Skeletal muscle satellite cell (primary cell): ENCODE measurements at regions not wholly inside any gene's neighbourhood (a gene's known extent, or its start where the extent isn't known, plus 50 kb on each side); places are given as distances from the start of the nearest gene placed in this dataset.

ENCODE experiments used
- H3K27me3 ChIP-seq: 2 replicates; pipeline ENCODE4 v1.7.0; 2013; ENCODE audit warnings: low read length; ENCODE audit not compliant: control insufficient read depth, insufficient read depth
- H3K36me3 ChIP-seq: 2 replicates; pipeline ENCODE4 v1.7.0; 2013; ENCODE audit warnings: mild to moderate bottlenecking, control low read depth, low read length; ENCODE audit not compliant: insufficient read depth
- H3K4me1 ChIP-seq: 2 replicates; pipeline ENCODE4 v1.7.0; 2013; ENCODE audit warnings: low read length; ENCODE audit not compliant: control insufficient read depth, insufficient read depth
- H3K4me2 ChIP-seq: 2 replicates; pipeline ENCODE4 v1.7.0; 2013; ENCODE audit warnings: mild to moderate bottlenecking, low read length
- H3K4me3 ChIP-seq: 2 replicates; pipeline ENCODE4 v1.7.0; 2013; ENCODE audit warnings: low read length
- H3K9ac ChIP-seq: 2 replicates; pipeline ENCODE4 v1.7.0; 2013; ENCODE audit warnings: mild to moderate bottlenecking, low read depth, low read length, moderate library complexity
- H3K9me3 ChIP-seq: replicated peaks from 2 replicates; pipeline ENCODE4 v1.7.0; 2013; ENCODE audit warnings: mild to moderate bottlenecking, control low read depth, low read length

DNA sequence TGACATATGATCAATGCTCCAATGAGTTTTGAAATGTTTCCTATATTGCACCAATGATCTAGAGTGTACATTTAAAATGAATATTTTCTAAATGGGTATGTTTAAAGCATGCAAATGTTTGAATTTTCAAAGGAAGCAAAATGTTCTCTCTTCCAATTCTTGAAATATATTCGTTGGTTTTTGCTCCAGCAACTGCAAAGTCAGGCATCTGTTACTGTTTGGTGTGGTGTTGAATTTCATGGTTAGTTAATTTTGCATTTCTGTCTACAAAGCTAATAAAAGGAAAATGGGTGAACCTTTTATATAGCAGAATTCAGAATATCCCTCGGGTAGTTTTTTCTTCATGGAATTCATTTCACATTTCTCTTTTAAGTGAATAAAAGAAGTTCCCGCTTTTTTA lies 1018.3 kb downstream of the GRIK2 start:
- H3K9ac ChIP-seq, result no peak overlapping the region
- no peaks in the 10 kb centered on the region for H3K27me3 ChIP-seq
- no peaks in the 10 kb centered on the region for H3K4me1 ChIP-seq
- peaks cover 6% of the 10 kb centered on the region for H3K9me3 ChIP-seq
- H3K4me2 ChIP-seq, result no peak overlapping the region
- H3K4me3 ChIP-seq, result no peak overlapping the region
- H3K36me3 ChIP-seq, result no peaks in the 10 kb centered on the region

DNA sequence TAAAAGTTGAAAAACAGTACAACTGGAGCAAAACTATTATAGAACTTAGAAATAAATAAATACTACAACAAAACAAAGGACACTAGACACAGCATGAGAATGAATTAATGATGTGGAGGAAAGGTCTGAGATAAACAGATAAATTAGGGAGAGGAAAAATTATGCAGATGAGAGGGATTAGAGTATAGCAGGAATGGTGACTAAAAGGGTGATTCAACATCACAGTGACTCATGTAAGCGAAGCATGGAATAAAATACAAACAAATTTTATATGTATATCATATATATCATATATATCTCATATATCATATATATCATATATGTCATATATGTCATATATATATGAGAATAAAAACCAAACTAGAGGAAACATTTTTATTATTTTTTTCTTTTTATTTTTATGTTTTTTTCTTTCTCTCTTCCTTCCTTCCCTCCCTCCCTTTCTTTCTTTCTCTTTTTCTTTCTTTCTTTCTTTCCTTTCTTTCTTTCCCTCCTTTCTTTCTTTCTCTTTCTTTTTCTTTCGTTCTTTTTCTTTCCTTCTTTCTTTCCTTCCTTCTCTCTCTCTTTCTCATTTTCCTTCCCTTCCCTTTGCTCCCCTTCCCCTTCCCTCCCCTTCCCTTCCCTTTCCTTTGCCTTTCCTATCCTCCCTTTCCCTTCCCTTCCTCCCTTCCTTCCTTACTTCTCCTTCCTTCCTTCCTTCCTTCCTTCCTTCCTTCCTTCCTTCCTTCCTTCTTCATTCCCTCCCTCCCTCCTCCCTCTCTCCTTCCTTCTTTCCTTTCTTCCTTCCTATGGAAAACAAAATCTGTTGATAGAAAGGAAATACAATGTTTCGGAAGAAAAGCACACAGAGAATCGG lies 1014.6 kb downstream of the GRIK2 start:
- H3K4me3 ChIP-seq, result no peak overlapping the region
- H3K9me3 ChIP-seq, result peaks cover 2% of the 10 kb centered on the region
- no peaks in the 10 kb centered on the region for H3K27me3 ChIP-seq
- H3K9ac ChIP-seq, result no peak overlapping the region
- H3K4me1 ChIP-seq, result no peaks in the 10 kb centered on the region
- H3K4me2 ChIP-seq, result no peak overlapping the region
- H3K36me3 ChIP-seq, result no peaks in the 10 kb centered on the region

DNA sequence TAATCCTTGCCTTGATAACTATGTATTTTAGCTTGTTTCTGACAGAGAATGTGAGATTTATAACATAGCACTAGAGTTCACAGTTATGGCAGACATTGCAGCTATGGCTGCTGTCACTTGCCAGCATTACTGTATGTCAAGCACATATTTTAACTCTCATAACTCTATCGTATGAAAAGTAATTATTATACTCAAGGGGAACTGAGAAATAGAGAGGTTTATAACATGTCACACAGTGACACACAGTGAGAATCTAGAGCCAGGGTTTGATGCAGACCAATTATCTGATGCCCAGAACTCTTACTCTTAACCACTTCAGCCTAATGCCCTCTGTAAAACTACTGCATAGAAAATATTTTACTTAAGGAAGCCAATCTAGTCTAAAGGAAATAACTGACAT lies 1012.4 kb downstream of the GRIK2 start:
- no peak overlapping the region for H3K4me2 ChIP-seq
- H3K27me3 ChIP-seq, result no peaks in the 10 kb centered on the region
- H3K4me1 ChIP-seq, result no peaks in the 10 kb centered on the region
- H3K4me3 ChIP-seq, result no peak overlapping the region
- no peaks in the 10 kb centered on the region for H3K9me3 ChIP-seq
- H3K36me3 ChIP-seq, result no peaks in the 10 kb centered on the region
- H3K9ac ChIP-seq, result no peak overlapping the region

DNA sequence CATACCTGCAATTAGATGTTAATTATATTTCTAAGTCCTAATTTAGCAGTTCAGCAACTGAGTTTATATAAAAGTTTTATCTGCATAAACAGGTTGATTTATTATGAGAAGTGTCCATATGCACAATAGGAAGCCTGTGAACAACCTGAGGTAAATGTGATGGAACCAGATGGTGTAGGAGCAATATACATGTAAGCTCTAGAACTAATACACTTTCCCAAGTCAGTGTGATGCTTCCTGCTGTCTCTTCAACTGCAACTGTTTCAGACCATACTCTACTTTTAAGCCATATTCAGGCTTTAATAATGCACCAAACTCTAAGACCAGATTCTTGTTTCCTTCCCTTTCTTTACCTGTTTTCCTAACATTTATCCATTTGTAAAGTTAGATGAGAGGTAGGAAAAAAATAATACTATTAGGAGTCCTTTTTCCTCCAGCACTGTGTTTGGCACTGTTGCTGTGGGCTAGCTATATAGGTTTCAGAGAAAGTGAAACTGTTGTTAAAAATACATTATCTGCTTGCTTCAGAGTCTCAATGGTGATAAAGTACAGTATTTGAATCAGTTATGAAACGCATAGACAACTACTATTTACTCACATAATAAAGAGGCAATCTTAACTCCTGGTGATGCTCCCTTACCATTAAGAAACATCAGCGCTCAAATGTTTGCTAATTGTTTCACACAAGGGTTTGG lies 1009.3 kb downstream of the GRIK2 start:
- H3K9ac ChIP-seq, result no peak overlapping the region
- H3K4me1 ChIP-seq, result no peaks in the 10 kb centered on the region
- H3K4me3 ChIP-seq, result no peak overlapping the region
- H3K36me3 ChIP-seq, result no peaks in the 10 kb centered on the region
- H3K27me3 ChIP-seq, result no peaks in the 10 kb centered on the region
- H3K9me3 ChIP-seq, result no peaks in the 10 kb centered on the region
- H3K4me2 ChIP-seq, result no peak overlapping the region

- no peak overlapping the region for H3K9ac ChIP-seq
- H3K27me3 ChIP-seq, result no peaks in the 10 kb centered on the region
- H3K36me3 ChIP-seq, result no peaks in the 10 kb centered on the region
- no peak overlapping the region for H3K4me3 ChIP-seq
- no peak overlapping the region for H3K4me2 ChIP-seq
- H3K9me3 ChIP-seq, result no peaks in the 10 kb centered on the region
- H3K4me1 ChIP-seq, result no peaks in the 10 kb centered on the region
These were observed 1005.4 kb downstream of the GRIK2 start for GRCh38 chr6:102398788-102399390.

DNA sequence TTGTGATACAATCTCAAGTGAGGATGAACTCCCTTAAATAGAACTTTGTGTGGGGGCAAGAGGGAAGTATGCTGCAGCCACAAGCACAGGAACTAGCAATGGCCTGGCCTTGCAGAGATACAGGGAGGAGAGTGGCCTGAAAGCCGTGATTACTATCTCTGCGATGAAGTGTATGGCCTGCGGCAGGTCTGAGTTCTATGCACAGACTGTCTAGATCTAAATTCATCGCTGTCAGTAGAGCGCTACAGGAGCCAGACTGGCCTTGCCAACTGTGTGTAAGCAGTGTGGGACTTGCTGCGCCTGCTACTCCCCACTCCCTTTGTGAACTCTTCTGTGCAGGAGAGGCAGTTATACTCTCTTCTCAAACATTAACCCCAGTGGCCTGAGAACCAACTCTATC lies 997.0 kb downstream of the GRIK2 start:
- no peak overlapping the region for H3K4me2 ChIP-seq
- H3K4me1 ChIP-seq, result no peaks in the 10 kb centered on the region
- H3K27me3 ChIP-seq, result no peaks in the 10 kb centered on the region
- no peaks in the 10 kb centered on the region for H3K9me3 ChIP-seq
- no peak overlapping the region for H3K9ac ChIP-seq
- H3K4me3 ChIP-seq, result no peak overlapping the region
- no peaks in the 10 kb centered on the region for H3K36me3 ChIP-seq

GRCh38 chr6:102389994-102390393 lies 996.5 kb downstream of the GRIK2 start:
- H3K4me1 ChIP-seq, result no peaks in the 10 kb centered on the region
- H3K9me3 ChIP-seq, result no peaks in the 10 kb centered on the region
- no peak overlapping the region for H3K4me3 ChIP-seq
- no peak overlapping the region for H3K4me2 ChIP-seq
- H3K36me3 ChIP-seq, result no peaks in the 10 kb centered on the region
- H3K9ac ChIP-seq, result no peak overlapping the region
- H3K27me3 ChIP-seq, result no peaks in the 10 kb centered on the region

DNA sequence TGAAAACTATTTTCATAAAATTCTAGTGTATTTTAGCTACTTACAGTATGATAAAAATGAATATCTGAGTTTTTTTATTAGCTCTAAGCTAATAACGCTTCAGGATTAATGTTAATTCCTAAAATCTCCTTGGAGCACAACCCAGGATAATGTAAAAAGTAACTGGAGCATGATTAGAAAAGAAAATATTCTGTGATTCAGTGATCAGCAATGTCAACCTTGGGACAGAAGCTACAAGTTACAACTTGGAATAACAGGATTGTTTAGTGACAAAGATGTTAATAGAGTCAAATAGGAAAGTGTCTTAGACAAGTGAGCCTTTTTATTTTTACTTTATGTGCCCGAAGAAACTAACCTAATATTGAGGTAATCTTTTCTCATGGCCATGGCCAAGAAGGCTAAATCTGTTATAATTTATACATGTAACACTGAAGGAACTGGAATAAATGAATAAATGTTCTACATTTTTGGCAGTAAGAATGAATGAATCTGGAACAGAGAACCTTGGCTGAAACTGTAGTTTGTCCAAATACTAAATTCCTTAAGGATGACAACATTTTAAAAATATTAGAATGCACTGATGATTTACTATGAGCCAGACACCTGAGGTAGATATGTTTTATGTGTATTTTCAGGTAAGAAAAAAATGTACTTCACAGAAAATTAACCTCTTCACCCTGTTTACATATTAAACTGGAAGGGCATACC lies 994.0 kb downstream of the GRIK2 start:
- Histone ChIP-seq H3K27me3 (no peaks in the 10 kb centered on the region), H3K4me3 (no peak overlapping the region), H3K36me3 (no peaks in the 10 kb centered on the region), H3K9me3 (no peaks in the 10 kb centered on the region), H3K4me2 (no peak overlapping the region), H3K9ac (no peak overlapping the region), H3K4me1 (no peaks in the 10 kb centered on the region)

DNA sequence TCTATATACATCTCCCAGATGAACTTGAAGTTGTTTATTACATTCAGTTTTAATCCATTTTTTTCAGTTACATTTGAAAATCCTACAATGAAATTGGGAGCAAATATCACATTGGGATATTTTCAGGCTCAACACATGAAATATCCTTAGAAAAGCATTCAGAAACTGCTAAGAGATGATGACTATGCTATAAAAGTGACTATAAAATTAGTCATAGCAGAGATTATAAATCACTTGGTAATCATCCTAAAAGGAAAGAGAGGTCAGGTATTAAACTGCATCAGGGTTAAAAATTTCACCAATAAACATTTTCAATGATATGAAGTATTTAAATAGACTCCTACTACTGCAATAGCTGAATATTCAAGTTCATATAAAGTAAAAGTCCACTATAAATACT lies 987.7 kb downstream of the GRIK2 start:
- Histone ChIP-seq H3K4me3 (no peak overlapping the region), H3K36me3 (no peaks in the 10 kb centered on the region), H3K27me3 (no peaks in the 10 kb centered on the region), H3K9me3 (no peaks in the 10 kb centered on the region), H3K4me1 (no peaks in the 10 kb centered on the region), H3K9ac (no peak overlapping the region), H3K4me2 (no peak overlapping the region)

- H3K9ac ChIP-seq, result no peak overlapping the region
- no peaks in the 10 kb centered on the region for H3K27me3 ChIP-seq
- H3K4me2 ChIP-seq, result no peak overlapping the region
- no peaks in the 10 kb centered on the region for H3K4me1 ChIP-seq
- H3K36me3 ChIP-seq, result no peaks in the 10 kb centered on the region
- no peak overlapping the region for H3K4me3 ChIP-seq
- H3K9me3 ChIP-seq, result peaks cover 6% of the 10 kb centered on the region
These were observed 962.7 kb downstream of the GRIK2 start for GRCh38 chr6:102356170-102356569.

DNA sequence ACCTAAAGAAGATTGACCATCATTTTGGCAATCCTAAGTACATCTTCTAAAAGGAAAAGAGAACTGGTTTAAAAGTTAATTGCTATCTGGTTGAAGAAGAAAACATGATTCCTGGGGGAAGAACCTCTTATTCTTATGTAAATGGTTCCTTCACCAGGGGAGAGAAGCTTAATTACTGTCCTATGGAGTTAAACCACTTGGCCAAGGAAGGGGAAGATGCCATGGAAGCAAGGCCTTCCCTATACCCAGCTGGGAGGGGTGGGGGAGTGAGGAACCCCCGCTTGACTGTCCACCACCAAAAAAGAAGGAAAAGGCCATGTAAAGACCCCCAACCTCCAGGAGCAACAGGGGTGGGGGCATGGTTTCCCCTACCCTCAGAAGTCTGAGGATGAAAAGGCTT lies 962.1 kb downstream of the GRIK2 start:
- Histone ChIP-seq H3K9me3 (peaks cover 6% of the 10 kb centered on the region), H3K9ac (no peak overlapping the region), H3K27me3 (no peaks in the 10 kb centered on the region), H3K4me2 (no peak overlapping the region), H3K4me1 (no peaks in the 10 kb centered on the region), H3K4me3 (no peak overlapping the region), H3K36me3 (no peaks in the 10 kb centered on the region)
